Stromal cell of bone marrow (primary cell): ENCODE measurements at regions not wholly inside any gene's neighbourhood (a gene's known extent, or its start where the extent isn't known, plus 50 kb on each side); places are given as distances from the start of the nearest gene placed in this dataset.
"Not testable (repeated sequence)": the region's sequence is repeated elsewhere in the genome, so short reads cannot be mapped to it uniquely, and the experiment has no call there.

Source experiments
- DNase-seq: peaks from one replicate; pipeline ENCODE4 v3.0.0-alpha.2; 2012; ENCODE audit warnings: low read depth

- DNase-seq: peak; percentile 42
These were observed 220.5 kb upstream of the B3GALT2 start for GRCh38 chr1:193406901-193407300.

DNA sequence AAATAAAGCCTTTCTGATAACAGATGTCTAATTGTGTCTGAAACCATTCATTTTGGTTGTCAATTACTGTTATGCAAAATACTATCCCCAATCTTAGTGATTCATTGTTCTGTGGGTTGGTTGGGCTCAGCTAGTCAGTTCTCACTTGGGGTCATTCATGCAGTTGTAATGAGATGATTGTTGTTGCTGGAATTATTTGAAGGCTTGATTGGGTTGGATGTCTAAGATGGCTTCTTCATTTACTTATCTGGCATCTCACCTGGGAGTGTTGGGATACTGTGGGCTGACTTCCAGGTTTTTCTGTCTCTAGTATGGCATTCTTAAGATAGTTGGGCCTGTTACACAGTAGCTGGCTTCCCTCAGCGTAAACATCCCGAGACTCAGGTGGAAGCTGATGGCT is 217.8 kb upstream of the B3GALT2 start:
- DNase-seq: no peak

- no peak for DNase-seq
These were observed 216.6 kb upstream of the B3GALT2 start for GRCh38 chr1:193402977-193403376.

- DNase-seq: no peak
These were observed 215.6 kb upstream of the B3GALT2 start for GRCh38 chr1:193402037-193402436.

- DNase-seq: no peak
These were observed 207.9 kb upstream of the B3GALT2 start for GRCh38 chr1:193394336-193394735.

DNA sequence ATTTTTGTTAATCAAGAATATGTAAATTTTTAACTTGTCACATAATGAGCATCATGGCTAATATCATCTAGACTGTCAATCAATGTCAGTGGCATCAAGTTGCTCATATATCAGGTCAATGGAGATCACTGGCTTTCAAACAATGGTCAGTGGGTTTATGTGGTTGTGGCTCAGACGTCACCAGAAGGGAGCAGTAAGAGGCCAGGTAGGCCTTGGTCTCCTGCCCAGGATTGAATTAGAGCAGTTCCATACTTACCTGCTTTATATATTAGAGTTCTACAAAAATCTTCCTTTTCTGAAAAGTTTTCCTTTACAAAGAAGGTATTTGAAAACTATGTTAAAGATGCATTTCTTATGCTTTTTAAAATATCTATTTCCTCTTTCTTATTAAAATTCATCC is 206.3 kb upstream of the B3GALT2 start:
- DNase-seq: no peak

DNA sequence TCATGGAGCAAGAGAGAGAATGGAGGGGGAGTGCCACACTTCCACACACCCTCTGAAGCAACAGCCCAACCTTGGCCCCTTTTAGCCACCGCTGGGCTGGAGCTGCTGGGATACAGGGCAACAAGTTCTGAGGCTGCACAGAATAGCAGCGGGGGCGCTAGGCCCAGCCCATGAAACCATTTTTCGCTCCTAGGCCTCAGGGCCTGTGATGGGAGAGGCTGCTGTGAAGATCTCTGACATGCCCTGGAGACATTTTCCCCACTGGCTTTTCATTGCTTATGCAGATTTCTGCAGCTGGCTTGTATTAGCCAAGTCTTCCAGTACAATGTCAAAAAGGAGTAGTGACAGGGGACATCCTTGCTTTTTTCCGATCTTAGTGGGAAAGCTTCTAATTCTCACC is 202.3 kb upstream of the B3GALT2 start:
- DNase-seq: no peak

- DNase-seq: no peak
These were observed 201.8 kb upstream of the B3GALT2 start for GRCh38 chr1:193388165-193388564.

- no peak for DNase-seq
These were observed 201.0 kb upstream of the B3GALT2 start for GRCh38 chr1:193387406-193387805.

DNA sequence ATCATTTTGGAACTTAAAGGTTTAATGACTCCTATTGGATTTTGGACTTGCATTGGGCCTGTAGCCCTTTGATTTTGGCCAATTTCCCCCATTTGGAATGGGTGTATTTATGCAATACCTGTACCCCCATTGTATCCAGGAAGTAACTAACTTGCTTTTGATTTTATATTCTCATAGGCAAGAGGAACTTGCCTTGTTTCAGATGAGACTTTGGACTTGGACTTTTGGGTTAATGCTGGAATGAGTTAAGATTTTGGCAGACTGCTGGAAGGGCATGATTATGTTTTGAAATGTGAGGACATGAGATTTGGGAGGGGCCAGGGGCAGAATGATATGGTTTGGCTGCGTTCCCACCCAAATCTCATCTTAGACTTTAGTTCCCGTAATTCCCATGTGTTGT is 192.0 kb upstream of the B3GALT2 start:
- DNase-seq: not testable (repeated sequence)

GRCh38 chr1:193377472-193377871 is 191.1 kb upstream of the B3GALT2 start:
- DNase-seq: no peak

GRCh38 chr1:193372553-193372952 is 186.1 kb upstream of the B3GALT2 start:
- no peak for DNase-seq

DNA sequence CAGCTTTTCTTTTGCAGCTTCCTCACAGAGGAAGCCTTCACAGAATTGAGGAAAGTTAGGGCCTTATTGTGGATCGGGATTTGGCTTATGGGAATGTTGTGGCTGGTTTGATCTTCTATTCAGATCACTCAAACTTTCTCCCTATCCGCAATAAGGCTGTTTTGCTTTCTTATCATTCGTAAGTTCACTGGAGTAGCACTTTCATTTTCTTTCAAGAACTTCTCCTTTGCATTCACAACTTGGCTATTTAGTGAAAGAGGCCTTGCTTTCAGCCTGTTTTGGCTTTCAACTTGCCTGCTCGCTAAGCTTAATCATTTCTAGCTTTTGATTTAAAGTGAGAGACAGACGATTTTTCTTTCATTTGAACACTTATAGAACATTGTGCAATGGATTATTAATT is 181.9 kb upstream of the B3GALT2 start:
- DNase-seq: no peak

DNA sequence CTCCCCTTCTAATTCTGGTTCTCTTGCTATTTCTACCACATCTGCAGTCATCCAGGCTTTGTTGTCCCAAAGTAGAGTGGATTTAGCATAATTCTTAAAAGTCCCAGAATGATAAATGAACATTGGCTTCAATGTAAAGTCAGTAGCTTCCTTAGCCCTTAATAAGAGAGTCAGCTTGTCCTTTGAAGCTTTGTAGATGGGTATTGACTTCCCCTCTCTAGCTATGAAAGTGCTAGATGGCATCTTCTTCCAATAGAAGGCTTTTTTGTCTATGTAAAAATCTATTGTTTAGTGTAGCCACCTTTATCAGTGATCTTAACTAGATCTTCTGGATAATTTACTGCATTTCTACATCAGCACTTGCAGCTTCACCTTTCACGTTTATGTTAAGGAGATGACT is 181.4 kb upstream of the B3GALT2 start:
- DNase-seq: no peak

DNA sequence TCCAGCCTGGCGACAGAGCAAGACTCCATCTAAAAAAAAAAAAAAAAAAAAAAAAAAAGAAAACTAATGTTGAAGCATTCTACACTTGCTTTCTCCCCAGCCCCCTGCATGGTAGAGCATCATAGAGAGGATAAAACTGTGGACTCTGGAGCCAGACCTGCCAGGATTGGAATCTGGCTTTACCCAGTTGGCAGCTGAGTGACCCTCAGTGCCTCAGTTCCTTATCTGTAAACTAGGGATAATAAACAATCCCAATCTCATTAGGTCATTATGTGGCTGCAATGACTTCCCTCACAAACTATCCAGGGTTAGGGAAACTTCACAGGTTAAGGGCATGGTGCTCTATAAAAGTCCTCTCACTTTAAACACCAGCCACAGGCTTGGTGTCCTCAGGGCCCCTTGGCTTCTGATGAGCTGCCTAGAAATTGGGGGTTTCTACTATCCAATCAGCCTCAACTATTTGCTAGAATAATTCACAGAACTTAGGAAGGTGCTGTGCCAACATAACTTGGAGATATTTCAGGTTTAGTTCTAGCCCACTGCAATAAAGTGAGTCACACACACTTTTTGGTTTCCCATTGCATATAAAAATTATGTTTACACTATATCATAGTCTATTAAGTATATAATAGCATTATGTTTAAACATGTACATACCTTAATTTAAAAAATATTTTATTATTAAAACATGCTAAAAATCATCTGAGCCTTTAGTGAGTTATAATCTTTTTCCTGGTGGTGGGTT is 180.5 kb upstream of the B3GALT2 start:
- DNase-seq: no peak

DNA sequence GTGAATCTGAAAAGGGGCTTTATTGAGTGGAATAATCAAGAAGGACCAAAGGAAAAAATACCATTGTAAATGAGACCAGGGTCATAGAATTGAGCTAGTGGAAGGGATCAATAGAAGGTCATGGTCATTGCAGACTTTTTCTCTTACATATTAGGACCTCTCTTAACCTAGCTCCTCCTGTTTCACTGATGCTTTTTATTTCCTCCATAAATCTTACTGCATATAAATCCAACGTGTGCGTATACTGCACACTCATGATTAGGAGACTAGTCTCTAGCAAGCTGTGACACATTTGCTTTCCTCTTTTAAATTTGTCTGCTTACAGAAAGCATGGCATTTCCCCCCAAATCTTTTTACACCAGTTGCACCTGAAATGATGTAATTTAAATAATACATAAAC is 179.6 kb upstream of the B3GALT2 start:
- no peak for DNase-seq

DNA sequence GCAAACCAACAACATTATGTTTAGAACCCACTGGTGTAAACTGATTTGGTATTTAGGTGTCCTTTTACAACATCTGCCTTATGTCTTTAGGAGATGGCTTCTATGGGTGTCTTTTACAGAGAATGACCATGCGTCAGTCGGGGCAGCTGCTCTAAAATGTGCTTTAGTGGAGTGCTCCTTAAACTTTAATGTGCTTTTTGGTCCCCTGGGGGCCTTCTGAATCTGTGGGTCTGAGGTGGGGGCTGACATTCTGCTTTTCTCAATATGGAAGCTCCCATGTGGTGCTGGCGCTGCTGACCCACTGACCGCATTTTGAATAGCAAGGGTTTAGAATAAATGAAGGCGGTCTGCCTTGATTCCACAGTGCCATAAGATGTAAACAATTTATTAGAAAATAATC is 173.2 kb upstream of the B3GALT2 start:
- DNase-seq: no peak

- DNase-seq: no peak
These were observed 172.0 kb upstream of the B3GALT2 start for GRCh38 chr1:193358419-193358818.

DNA sequence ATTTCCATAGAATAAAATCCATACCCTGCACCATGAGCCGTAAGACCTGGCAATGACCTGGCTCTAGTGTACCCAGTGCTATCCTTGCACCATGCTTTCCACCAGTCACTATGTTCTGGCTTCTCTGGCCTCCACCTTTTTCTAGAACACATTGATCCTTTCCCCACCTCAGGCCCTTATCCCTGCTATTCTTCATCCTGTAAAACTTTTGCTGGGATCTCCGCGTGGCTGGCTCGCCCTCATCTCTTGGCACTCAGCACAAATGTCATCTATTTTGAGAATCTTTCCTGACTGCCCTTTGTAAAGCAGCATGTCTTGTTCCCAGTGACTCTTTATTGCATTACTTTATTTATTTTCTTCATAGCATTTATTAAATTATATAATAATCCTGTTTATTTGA is 169.8 kb upstream of the B3GALT2 start:
- DNase-seq: no peak

GRCh38 chr1:193355626-193356025 is 169.2 kb upstream of the B3GALT2 start:
- DNase-seq: no peak

GRCh38 chr1:193355178-193355577 is 168.8 kb upstream of the B3GALT2 start:
- no peak for DNase-seq

DNA sequence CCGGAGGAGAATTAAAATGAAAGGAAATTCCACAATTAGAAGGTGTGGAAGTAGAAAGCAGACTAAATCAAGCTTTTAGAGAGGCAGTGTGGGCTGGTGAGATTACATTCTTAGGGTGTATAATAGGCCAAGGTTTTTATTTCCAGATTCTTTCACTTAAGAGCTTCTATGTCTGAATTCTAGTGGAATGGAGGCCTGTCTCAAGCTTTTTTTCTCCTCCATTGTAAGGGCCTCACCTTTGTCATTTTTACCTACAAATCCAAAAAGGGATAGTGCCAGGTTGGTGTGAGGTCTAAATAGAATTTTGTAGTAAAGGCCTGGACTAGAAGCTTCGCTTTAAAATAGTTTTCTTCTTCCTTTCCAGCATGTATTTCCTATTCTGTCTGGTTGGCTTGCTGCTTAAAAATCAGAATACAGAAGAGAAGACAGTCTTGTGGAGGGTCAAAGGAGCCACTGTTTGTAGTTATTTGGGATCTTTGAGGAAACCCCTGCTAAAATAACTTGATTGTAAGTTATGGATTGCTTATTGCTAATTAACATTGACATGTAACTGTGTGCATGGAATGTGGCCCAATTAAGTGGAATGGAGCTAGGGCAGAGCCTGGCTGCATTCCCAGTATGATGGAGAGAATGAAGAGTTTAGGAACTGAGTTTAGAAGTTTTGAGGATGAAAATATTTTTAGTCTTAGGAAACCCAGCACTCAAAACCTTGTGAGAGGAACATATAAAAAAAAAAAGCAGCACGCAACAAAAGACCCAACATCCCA is 162.5 kb upstream of the B3GALT2 start:
- no peak for DNase-seq

DNA sequence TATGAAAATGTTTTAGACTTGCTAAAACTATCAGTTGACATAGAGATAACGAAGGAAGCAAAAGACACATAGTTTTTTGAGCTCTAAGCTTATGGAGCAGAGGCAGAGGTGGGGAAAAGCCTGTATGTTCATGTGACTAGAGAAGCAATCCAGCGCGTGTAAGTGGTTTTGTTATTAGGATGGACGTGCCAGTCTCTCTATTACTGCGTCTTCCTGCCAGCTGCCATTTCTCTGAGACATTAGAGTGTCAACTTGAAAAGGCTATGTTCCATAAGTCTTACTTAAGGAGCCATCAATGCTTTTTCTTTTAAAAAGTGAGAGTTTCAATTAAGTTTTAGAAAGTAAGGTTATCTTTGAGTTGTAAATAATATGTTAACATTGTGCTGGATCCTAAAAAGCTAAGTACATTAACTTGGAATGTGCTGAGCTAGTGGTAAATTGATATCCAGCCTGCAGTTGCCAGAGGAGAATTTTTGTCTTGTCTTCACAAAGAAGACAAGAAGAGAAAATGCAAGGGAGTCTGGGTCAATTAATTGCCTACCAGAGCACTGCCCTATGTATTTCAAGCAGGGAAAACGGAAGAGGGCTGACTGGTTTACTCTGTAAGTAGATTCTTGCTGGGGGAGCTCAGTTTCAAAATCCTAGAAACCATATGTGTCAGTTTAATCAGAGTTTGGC is 161.8 kb upstream of the B3GALT2 start:
- DNase-seq: no peak
